ENCODE measurements at regions not wholly inside any gene's neighbourhood (a gene's known extent, or its start where the extent isn't known, plus 50 kb on each side); places are given as distances from the start of the nearest gene placed in this dataset.

GRCh38 chr18:8458546-8459215, 150.6 kb upstream of the RAB12 start:
- no peak for DNase-seq

GRCh38 chr18:8460748-8461147, 148.5 kb upstream of the RAB12 start:
- no peak for DNase-seq

DNA sequence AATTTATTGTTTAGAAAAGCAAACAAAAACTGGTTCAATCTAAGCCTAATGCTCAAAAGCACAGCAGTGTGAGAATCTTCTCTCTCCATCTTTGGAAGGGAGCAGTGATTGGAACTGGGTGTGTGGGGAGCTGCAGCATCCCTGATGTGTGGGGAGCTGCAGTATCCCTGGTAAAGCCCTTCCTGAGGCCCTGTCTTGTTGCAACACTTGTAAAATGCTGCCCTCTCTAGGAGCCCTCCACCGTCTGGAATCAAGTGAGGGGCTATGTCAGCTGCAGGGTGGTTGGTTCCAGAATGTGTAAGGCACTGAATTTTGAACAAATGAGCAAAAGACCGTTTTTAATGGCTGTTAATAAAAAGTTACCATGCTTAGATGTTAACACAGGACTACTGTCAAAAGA, 147.7 kb upstream of the RAB12 start:
- no peak for DNase-seq

- DNase-seq: no peak
Observed at GRCh38 chr18:8462651-8463185, 146.5 kb upstream of the RAB12 start.

DNA sequence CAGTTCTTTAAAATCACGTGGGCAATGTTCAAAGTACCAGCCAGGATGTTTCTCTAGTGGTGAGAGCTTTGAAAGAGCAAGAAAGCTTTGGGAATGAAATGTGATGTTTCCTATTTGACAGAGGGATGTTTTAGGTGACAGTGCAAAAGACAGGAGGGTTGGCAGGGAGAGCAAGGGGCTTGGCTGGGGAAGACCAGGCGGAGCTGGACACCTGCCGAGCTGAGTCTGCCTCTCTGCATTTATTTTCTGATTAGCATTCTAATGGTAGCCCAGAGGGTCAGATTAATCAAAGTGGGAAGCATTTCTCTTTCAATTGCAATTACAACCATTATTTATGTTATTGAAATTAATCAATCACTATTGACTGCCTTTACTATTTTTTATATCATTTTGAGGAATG, 145.4 kb upstream of the RAB12 start:
- DNase-seq: no peak

GRCh38 chr18:8468191-8468590, 141.0 kb upstream of the RAB12 start:
- no peak for DNase-seq

GRCh38 chr18:8468921-8469335, 140.3 kb upstream of the RAB12 start:
- DNase-seq: no peak

DNA sequence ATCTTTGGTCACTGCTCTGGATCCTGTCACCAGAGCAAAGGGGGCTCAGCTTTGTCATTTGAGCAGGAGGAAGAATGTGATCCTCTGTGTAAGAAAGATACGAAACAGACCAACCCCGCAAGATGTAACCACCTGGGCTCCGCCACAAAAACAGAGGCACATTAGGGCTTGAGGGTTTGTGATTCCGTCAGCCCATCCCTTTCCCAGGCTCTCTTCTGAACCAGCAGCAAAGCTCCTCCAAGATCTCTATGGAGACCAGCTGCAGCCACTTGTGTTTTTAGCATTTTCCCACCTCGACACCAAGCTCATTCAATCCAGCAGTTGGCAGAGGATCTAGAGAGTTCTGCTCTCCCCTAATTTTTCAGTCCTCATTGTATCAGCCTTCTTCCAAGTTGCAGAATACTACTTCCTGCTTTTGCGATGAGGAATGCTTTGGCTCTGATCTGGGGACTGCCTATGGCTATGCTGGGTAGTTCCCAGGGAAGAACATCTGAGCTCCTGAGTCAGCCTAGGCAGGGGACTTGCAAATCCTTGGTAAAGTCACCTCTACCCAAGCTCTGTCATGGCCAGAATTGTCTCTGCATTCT, 139.6 kb upstream of the RAB12 start:
- DNase-seq: no peak

DNA sequence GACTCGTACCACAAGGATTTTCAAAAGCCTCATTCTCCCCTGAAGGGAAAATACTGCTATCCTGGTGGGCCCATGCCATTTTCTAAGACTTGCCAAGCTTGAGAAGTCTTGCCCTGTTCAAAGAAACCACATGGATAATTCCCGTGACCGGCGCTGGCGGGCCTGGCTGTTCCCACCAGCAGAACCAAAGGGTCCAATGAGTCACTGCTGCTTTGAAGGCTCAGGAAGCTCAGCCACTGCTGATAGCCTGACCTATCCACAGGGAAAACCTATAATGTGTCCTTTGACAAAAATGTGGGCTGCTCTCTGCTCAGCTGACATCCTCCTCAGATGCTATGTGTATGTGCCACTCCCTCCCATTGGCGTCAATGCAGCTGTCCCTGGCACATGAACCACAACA, 137.9 kb upstream of the RAB12 start:
- DNase-seq: no peak

- no peak for DNase-seq
Observed at GRCh38 chr18:8474661-8475060, 134.6 kb upstream of the RAB12 start.

DNA sequence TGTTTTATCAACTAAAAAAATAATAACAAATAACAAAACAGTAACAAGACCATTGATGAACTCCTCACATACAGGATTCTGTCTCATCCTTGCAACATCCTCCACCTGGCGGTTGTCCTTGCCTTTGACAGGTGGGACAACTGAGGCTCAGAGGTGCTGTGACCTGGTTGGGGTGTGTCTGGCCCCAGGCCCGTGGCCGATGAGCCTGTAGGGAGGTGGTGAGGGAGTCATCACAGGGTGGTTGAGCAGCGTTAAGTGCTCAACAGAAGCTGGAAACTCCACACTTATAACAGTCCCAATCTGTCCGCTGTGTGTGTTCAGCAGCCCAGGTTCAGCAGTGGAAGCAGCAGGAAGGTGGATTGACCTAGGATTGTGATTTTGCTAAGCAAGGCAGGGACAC, 131.6 kb upstream of the RAB12 start:
- DNase-seq: no peak

- no peak for DNase-seq
Observed at GRCh38 chr18:8478166-8478967, 130.9 kb upstream of the RAB12 start.

DNA sequence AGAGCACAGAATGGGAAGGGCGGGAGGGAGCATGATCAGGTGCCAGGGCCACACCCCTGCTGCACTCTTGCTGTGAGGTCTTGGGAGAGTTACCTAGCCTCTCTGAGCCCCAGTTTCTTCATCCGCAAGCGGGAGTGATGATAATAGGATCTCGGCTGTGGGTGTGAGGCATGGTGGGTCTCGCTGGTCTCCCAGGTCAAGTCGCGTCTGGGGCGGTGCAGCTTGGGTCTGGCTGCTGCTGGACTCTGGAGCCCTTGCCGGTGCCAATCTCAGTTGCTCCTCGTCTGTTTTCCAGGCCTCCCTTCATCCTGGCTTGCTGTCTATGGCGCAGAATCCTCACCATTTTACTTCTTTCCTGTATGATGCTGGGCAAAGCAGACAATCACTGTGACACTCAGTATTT, 130.3 kb upstream of the RAB12 start:
- DNase-seq: no peak

- no peak for DNase-seq
Observed at GRCh38 chr18:8479789-8480188, 129.4 kb upstream of the RAB12 start.

DNA sequence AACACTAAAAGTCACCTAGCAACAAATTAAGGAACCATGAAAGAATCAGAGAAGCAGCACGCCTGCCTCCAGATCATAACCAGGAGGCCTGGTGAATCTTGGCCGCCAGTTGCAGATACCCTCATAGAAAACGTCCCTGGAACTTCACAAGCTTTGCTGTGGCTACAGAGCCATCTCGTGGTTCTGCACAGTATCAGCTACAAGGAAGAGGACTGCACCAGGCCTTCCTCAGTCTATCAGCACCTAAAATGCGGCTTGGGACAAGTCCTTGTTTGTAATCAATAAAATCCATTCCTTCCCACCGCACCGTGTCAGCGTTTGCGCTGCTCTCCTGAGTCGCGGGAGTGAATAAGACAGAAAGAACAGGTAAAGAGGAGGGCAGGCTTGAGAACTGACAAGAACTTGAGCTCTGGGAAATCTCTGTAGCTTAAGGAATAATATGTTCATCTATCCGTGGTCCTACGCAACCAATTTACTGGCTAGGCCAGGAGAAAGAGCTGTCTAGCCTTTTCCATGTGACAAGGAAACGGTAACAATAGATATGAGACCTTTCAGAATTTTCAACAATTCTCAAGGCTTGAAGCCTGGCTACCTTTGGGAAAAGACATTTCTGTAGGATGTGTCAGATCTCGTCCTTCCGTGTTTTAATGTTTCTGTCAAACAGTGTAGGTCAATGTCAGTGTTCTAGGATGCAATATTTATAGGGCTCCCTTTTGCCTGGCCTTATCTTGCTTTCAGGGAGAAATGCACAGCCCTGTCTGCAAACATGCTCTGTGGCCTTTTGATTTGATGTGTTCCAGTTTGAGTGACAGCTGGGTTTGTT, 128.5 kb upstream of the RAB12 start:
- no peak for DNase-seq

DNA sequence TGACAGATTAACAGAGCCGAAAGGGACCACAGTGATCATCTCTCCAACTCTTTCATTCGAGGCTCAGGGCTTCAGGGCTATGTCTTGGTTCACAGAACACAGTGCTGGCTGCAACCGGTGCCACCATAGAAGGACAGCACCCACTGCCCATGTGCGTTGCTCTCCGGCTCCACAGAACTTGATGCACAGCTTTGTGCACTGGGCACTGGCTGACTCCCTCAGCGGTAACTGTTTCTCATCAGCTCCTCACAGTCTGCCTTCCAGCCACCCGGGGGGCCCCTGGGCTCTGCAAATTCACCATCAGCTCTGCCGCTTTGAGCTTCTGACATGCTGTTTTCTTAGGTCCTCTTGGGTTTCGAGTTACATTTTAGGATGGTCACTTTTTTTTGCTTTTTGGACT, 124.3 kb upstream of the RAB12 start:
- no peak for DNase-seq

GRCh38 chr18:8489761-8490160, 119.5 kb upstream of the RAB12 start:
- DNase-seq: no peak

DNA sequence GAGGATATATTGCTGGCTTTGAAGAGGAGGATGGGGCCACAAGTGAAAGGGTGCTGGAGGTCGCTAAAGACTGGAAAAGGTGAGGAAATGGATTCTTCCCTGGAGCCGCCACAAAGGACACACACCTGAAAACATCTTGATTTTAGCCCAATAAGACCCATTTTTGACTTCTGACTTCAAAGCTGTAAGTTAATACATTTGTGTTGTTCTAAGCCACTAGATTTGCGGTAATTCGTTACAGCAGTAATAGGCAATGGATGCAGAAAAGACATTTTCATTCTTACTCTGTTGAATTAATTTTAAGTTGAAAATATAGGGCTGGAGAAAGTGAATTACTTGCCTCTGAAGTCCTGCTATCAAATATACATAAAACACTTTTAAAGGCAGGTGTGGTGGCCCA, 117.7 kb upstream of the RAB12 start:
- no peak for DNase-seq

DNA sequence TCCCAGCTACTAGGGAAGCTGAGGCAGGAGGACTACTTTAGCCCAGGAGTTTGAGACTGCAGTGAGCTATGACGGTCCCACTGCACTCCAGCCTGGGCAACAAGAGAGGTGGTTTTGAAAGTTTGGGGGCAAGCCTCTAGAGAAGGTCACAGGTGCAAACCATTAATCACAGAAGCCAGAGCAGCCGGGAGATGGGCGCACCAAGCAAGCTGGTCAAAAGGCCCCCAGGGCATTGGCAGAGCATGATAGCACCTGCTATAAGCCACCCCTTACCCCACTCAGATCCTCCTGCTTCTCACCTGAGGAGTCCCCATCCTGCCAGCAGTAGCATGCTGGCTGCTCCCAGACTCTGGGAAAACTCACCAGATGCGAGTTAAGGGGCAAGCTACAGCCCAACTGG, 116.1 kb upstream of the RAB12 start:
- no peak for DNase-seq

DNA sequence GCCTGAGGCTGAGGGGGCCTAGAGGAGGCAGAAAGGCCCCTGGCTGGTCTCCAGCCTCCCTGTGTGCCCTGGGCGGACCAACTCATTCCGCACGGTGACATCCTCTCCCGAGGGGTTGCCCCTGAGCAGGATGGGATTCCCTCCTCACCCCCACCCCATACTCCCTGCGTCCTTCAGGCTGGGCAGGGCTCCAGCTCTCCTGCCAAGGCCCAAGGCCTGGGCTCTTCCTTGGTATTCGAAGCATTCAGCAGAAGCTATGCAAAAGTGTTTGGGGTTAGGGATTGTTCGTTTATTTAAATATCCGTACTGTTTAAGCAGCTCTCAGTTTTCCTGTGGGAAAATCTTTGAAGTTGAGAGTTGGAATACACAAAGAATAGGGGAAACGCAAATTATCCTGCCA, 113.1 kb upstream of the RAB12 start:
- DNase-seq: no peak

DNA sequence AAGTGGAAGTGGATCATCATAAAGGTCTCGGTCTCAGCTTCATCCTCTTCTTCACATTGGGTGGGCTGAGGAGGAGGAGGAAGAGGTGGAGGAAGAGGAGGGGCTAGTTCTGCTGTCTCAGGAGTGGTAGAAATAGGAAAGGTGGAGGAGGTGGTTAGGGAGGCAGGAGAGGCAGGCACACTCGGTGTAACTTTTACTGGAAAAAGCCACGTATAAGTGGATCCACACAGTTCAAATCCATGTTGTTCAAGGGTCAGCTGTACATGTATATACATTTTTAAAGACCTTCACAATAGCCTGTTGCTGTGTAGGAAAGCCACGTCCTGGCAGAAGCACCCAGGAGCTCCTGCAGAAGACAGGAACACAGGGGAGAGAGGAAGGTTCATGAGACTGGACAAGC, 110.3 kb upstream of the RAB12 start:
- DNase-seq: no peak

DNA sequence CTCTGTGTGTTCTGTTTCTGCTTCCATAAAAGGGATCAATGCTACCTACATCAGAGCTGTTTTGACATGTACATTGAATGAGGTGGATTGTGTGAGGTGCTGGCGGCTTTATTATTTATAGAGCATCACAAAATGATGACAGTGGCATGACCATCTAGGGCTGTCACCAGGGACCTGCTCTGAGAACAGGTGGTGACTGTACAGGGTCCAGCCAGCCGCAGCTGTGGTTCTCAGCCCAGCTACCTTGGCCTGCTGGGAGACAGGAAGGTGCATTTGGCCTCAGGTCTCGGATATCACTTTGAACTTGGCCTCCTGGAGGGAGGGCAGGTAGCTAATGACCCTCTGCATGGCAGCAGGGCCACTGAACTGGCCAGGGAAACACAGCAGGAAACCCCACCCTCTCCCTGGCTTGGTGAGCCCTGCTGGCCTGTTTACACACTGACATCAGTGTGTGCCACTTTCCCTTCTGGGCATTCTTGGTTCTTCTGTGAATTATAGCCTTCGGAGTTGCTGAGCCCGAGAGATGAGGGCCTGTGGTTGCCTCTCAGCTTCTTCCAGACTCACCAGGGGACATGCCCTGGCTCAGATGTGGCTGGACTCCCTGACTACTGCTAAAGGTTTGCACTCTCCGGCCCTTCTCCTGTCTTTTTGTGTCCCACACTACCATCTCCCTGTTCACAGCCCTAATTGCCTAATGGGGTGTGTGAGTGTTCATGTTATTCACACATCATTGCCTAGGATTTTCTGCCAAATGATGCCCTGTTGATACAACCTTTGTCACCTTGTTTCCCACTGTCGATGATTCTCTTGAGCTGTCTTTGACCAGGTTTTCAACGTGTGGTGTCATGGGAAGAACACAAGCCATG, 109.2 kb upstream of the RAB12 start:
- no peak for DNase-seq

Data from DMS153 (cell line).